Ascending aorta (tissue), 2 donors: ENCODE measurements at regions not wholly inside any gene's neighbourhood (a gene's known extent, or its start where the extent isn't known, plus 50 kb on each side); places are given as distances from the start of the nearest gene placed in this dataset.

Experiments
- DNase-seq, 2 donors: peaks; one replicate each; pipeline ENCODE4 v3.0.0-alpha.2; 2019; ENCODE audit warnings: low spot score in 2 of 2
- H3K27ac ChIP-seq, 2 donors: fragments of 200-600 bp; sonication (generic); one replicate each; pipeline ENCODE4 v1.5.1; 2016 to 2017; ENCODE audit warnings: mild to moderate bottlenecking in 1 of 2
- H3K27me3 ChIP-seq: fragments of 200-600 bp; sonication (generic); one replicate; pipeline ENCODE4 v1.5.1; 2017
- H3K36me3 ChIP-seq, 2 donors: fragments of 200-600 bp; sonication (generic); one replicate each; pipeline ENCODE4 v1.5.1; 2016
- H3K4me1 ChIP-seq, 2 donors: fragments of 200-600 bp; sonication (generic); one replicate each; pipeline ENCODE4 v1.5.1; 2016 to 2017; ENCODE audit warnings: mild to moderate bottlenecking in 1 of 2
- H3K4me3 ChIP-seq, 2 donors: fragments of 200-600 bp; sonication (generic); one replicate each; pipeline ENCODE4 v1.5.1; 2016 to 2017; ENCODE audit warnings: mild to moderate bottlenecking in 1 of 2
- H3K9me3 ChIP-seq, 2 donors: fragments of 200-600 bp; sonication (generic); one replicate each; pipeline ENCODE4 v1.5.1; 2016
- intact Hi-C: fragments of 100-400 bp; cut with DNase I; formaldehyde crosslinking; loops from one replicate; pipeline ENCODE4 v1.15.1; 2023
- TF ChIP-seq, protein P1 (sequence below), 3 experiments: fragments of 200-600 bp in 2 of 3; fragments of 450-650 bp in 1 of 3; sonication (generic) in 2 of 3; IDR thresholded peaks; one replicate each; pipeline ENCODE4 v1.5.1; 2016 to 2019; ENCODE audit warnings: antibody characterized with exemption in 3 of 3, mild to moderate bottlenecking in 1 of 3, moderate library complexity in 1 of 3

GRCh38 chr1:73411479-73411878 lies 786.5 kb downstream of the LRRIQ3 start:
- TF ChIP-seq, protein P1, sequence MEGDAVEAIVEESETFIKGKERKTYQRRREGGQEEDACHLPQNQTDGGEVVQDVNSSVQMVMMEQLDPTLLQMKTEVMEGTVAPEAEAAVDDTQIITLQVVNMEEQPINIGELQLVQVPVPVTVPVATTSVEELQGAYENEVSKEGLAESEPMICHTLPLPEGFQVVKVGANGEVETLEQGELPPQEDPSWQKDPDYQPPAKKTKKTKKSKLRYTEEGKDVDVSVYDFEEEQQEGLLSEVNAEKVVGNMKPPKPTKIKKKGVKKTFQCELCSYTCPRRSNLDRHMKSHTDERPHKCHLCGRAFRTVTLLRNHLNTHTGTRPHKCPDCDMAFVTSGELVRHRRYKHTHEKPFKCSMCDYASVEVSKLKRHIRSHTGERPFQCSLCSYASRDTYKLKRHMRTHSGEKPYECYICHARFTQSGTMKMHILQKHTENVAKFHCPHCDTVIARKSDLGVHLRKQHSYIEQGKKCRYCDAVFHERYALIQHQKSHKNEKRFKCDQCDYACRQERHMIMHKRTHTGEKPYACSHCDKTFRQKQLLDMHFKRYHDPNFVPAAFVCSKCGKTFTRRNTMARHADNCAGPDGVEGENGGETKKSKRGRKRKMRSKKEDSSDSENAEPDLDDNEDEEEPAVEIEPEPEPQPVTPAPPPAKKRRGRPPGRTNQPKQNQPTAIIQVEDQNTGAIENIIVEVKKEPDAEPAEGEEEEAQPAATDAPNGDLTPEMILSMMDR (IDR thresholded peaks at IDR 0.05) = no peak
- intact Hi-C loops = no loop called here

DNA sequence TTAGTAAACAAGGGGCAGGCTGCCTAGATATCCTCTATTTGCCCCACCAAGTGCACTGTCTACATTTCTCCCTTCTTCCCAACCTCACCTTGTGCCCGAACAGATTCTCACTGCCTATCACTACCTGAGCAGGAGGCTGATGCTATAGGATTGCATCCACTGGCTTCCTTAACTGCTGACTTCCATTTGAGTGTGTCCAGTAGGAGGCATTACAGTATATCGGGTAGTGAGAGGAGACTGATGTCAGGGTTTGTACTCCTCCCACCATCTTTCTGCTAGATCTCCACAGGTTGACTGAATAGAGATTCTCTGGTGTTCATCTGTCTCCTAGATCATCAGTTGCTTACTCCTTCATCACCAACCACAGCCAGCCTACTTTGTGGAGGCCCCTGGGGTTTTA lies 796.3 kb downstream of the LRRIQ3 start:
- Histone ChIP-seq H3K9me3 (no peaks in the 10 kb centered on the region), H3K4me1 (no peaks in the 10 kb centered on the region), H3K27ac (no peak overlapping the region), H3K36me3 (no peaks in the 10 kb centered on the region), H3K27me3 (no peaks in the 10 kb centered on the region), H3K4me3 (no peak overlapping the region)
- intact Hi-C loops = no loop called here
- no peak for DNase-seq
- TF ChIP-seq, protein P1 (IDR thresholded peaks at IDR 0.05) = no peak

More at GRCh38 chr1:73411479-73411878, 786.5 kb downstream of the LRRIQ3 start:
- H3K36me3 ChIP-seq = no peaks in the 10 kb centered on the region
- no peak overlapping the region for H3K27ac ChIP-seq
- no peaks in the 10 kb centered on the region for H3K27me3 ChIP-seq
- H3K4me1 ChIP-seq = no peaks in the 10 kb centered on the region
- DNase-seq = no peak
- peaks cover 0 to 5% of the 10 kb centered on the region in 2 donors for H3K9me3 ChIP-seq
- no peak overlapping the region for H3K4me3 ChIP-seq

- TF ChIP-seq, protein P1 (IDR thresholded peaks at IDR 0.05) = no peak
- no peak overlapping the region for H3K4me3 ChIP-seq
- intact Hi-C loops = no loop called here
- H3K9me3 ChIP-seq = no peaks in the 10 kb centered on the region
- H3K27me3 ChIP-seq = no peaks in the 10 kb centered on the region
- no peak overlapping the region for H3K27ac ChIP-seq
- no peak for DNase-seq
- H3K4me1 ChIP-seq = no peaks in the 10 kb centered on the region
- H3K36me3 ChIP-seq = no peaks in the 10 kb centered on the region
These were observed 815.0 kb downstream of the LRRIQ3 start for GRCh38 chr1:73382966-73383365.

DNA sequence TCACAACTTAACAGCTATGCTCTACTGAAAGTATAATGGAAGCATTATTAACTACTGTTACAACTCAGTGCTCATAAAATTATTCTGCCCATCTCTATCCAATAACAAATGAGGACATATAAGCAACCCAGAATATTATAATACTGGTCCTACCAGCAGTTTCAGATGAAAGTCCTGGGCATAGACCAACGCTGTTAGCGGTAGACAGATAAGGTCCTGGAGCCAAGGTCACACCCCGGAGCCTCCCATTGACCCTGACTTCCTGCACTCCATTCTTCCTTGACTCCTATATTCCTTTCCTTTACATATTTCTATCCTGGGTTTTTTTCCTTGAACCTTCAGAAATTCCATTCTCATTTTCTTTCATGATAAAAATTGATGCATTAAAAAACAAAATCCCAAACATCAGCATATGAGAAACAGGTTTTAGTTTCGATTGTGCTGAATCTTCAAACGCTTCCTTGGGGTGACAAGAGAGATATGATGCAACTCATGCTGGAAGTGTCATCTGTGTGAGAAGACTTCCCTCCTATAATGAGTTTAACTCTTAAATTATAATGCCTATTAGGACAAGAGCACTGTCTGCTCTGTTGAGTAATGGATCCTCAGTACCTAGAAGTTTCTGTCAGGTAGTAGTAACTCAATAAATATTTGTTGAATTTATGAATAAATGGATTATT lies 831.1 kb downstream of the LRRIQ3 start:
- Histone ChIP-seq H3K4me1 (no peaks in the 10 kb centered on the region), H3K4me3 (no peak overlapping the region), H3K27me3 (no peaks in the 10 kb centered on the region), H3K27ac (no peak overlapping the region), H3K36me3 (no peaks in the 10 kb centered on the region), H3K9me3 (no peaks in the 10 kb centered on the region)
- intact Hi-C loops = no loop called here
- TF ChIP-seq, protein P1 (IDR thresholded peaks at IDR 0.05) = no peak
- no peak for DNase-seq

- no peaks in the 10 kb centered on the region for H3K4me1 ChIP-seq
- no peaks in the 10 kb centered on the region for H3K36me3 ChIP-seq
- H3K4me3 ChIP-seq = no peak overlapping the region
- no peaks in the 10 kb centered on the region for H3K9me3 ChIP-seq
- intact Hi-C loops = no loop called here
- no peak for DNase-seq
- TF ChIP-seq, protein P1 (IDR thresholded peaks at IDR 0.05) = no peak
- no peak overlapping the region for H3K27ac ChIP-seq
- H3K27me3 ChIP-seq = no peaks in the 10 kb centered on the region
These were observed 839.0 kb downstream of the LRRIQ3 start for GRCh38 chr1:73359001-73359400.

GRCh38 chr1:73356485-73356884 lies 841.5 kb downstream of the LRRIQ3 start:
- Histone ChIP-seq H3K27ac (no peak overlapping the region), H3K4me3 (no peak overlapping the region), H3K36me3 (no peaks in the 10 kb centered on the region), H3K9me3 (no peaks in the 10 kb centered on the region), H3K4me1 (no peaks in the 10 kb centered on the region), H3K27me3 (no peaks in the 10 kb centered on the region)
- TF ChIP-seq, protein P1 (IDR thresholded peaks at IDR 0.05) = no peak
- DNase-seq = no peak
- intact Hi-C loops = no loop called here
